ENCODE measurements at regions not wholly inside any gene's neighbourhood (a gene's known extent, or its start where the extent isn't known, plus 50 kb on each side); places are given as distances from the start of the nearest gene placed in this dataset.

GRCh38 chr5:120388016-120388781 is 75.9 kb upstream of the PRR16 start:
- Mint-ChIP-seq H3K4me3 (no peak overlapping the region), H3K4me1 (no peaks in the 10 kb centered on the region), H3K36me3 (no peaks in the 10 kb centered on the region), H3K9me3 (peaks cover 2 to 10% (median 6%) of the 10 kb centered on the region in 5 donors), H3K27ac (no peak overlapping the region), H3K27me3 (no peaks in the 10 kb centered on the region)
- Histone ChIP-seq H3K4me3 (ENCODE audit: low read length) (no peak overlapping the region), H3K4me1 (ENCODE audit: insufficient read depth, low read length) (no peaks in the 10 kb centered on the region), H3K27me3 (ENCODE audit: insufficient read depth, low read length, poor library complexity, severe bottlenecking) (no peaks in the 10 kb centered on the region), H3K36me3 (ENCODE audit: insufficient read depth, low read length) (no peaks in the 10 kb centered on the region), H3K27ac (ENCODE audit: low read depth, low read length) (no peak overlapping the region), H3K9me3 (ENCODE audit: low read length) (no peaks in the 10 kb centered on the region)
- CTCF ChIA-PET = no interaction called here
- POLR2A ChIA-PET = no interaction called here
- DNase-seq = no peak

- no peaks in the 10 kb centered on the region for H3K36me3 ChIP-seq (ENCODE audit: insufficient read depth, low read length)
- Mint-ChIP-seq H3K27me3 (no peaks in the 10 kb centered on the region), H3K4me3 (no peak overlapping the region), H3K27ac (no peak overlapping the region), H3K4me1 (no peaks in the 10 kb centered on the region), H3K9me3 (peaks cover 0 to 9% (median 4%) of the 10 kb centered on the region in 5 donors), H3K36me3 (no peaks in the 10 kb centered on the region)
- no peak overlapping the region for H3K4me3 ChIP-seq (ENCODE audit: low read length)
- H3K4me1 ChIP-seq (ENCODE audit: insufficient read depth, low read length) = no peaks in the 10 kb centered on the region
- H3K27ac ChIP-seq (ENCODE audit: low read depth, low read length) = no peak overlapping the region
- ChIA-PET POLR2A (no interaction called here), CTCF (no interaction called here)
- H3K27me3 ChIP-seq (ENCODE audit: insufficient read depth, low read length, poor library complexity, severe bottlenecking) = no peaks in the 10 kb centered on the region
- no peak for DNase-seq
- H3K9me3 ChIP-seq (ENCODE audit: low read length) = no peaks in the 10 kb centered on the region
Measured at GRCh38 chr5:120394259-120394658, 69.8 kb upstream of the PRR16 start.

- no peaks in the 10 kb centered on the region for H3K36me3 ChIP-seq (ENCODE audit: insufficient read depth, low read length)
- H3K9me3 Mint-ChIP-seq = peaks cover 0 to 11% (median 7%) of the 10 kb centered on the region in 5 donors
- H3K27me3 ChIP-seq (ENCODE audit: insufficient read depth, low read length, poor library complexity, severe bottlenecking) = no peaks in the 10 kb centered on the region
- no peaks in the 10 kb centered on the region for H3K4me1 Mint-ChIP-seq
- no peak overlapping the region for H3K4me3 ChIP-seq (ENCODE audit: low read length)
- ChIA-PET CTCF (no interaction called here), POLR2A (no interaction called here)
- H3K36me3 Mint-ChIP-seq = no peaks in the 10 kb centered on the region
- no peaks in the 10 kb centered on the region for H3K27me3 Mint-ChIP-seq
- H3K27ac ChIP-seq (ENCODE audit: low read depth, low read length) = no peak overlapping the region
- H3K4me1 ChIP-seq (ENCODE audit: insufficient read depth, low read length) = no peaks in the 10 kb centered on the region
- DNase-seq = no peak
- no peaks in the 10 kb centered on the region for H3K9me3 ChIP-seq (ENCODE audit: low read length)
- H3K27ac Mint-ChIP-seq = no peak overlapping the region
- H3K4me3 Mint-ChIP-seq = no peak overlapping the region
Measured at GRCh38 chr5:120396186-120396585, 67.9 kb upstream of the PRR16 start.

DNA sequence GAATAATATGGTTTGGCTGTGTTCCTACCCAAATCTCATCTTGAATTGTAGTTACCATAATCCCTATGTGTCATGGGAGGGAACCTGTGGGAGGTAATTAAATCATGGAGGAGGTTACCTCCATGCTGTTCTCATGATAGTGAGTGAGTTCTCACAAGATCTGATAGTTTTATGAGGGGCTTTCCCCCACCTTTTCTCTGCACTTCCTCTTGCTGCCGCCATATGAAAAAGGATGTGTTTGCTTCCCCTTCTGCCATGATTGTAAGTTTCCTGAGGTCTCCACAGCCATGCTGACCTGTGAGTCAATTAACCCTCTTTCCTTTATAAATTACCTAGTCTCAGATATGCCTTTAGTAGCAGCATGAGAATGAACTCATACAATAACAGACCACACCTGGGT is 63.7 kb upstream of the PRR16 start:
- no peak for DNase-seq
- no peak overlapping the region for H3K27ac ChIP-seq (ENCODE audit: low read depth, low read length)
- H3K4me3 ChIP-seq (ENCODE audit: low read length) = no peak overlapping the region
- no peaks in the 10 kb centered on the region for H3K9me3 ChIP-seq (ENCODE audit: low read length)
- Mint-ChIP-seq H3K36me3 (no peaks in the 10 kb centered on the region), H3K4me1 (no peaks in the 10 kb centered on the region), H3K27ac (no peak overlapping the region), H3K27me3 (no peaks in the 10 kb centered on the region), H3K9me3 (peaks cover 0 to 14% (median 6%) of the 10 kb centered on the region in 5 donors), H3K4me3 (no peak overlapping the region)
- ChIA-PET CTCF (no interaction called here), POLR2A (no interaction called here)
- H3K27me3 ChIP-seq (ENCODE audit: insufficient read depth, low read length, poor library complexity, severe bottlenecking) = no peaks in the 10 kb centered on the region
- H3K36me3 ChIP-seq (ENCODE audit: insufficient read depth, low read length) = no peaks in the 10 kb centered on the region
- H3K4me1 ChIP-seq (ENCODE audit: insufficient read depth, low read length) = no peaks in the 10 kb centered on the region

- peaks cover 0 to 14% (median 6%) of the 10 kb centered on the region in 5 donors for H3K9me3 Mint-ChIP-seq
- DNase-seq = no peak
- ChIA-PET CTCF (no interaction called here), POLR2A (no interaction called here)
- H3K4me1 Mint-ChIP-seq = no peaks in the 10 kb centered on the region
- no peak overlapping the region for H3K4me3 Mint-ChIP-seq
- H3K4me1 ChIP-seq (ENCODE audit: insufficient read depth, low read length) = no peaks in the 10 kb centered on the region
- H3K27me3 Mint-ChIP-seq = peaks cover 0 to 2% of the 10 kb centered on the region in 2 donors
- H3K27ac Mint-ChIP-seq = no peak overlapping the region
- no peaks in the 10 kb centered on the region for H3K27me3 ChIP-seq (ENCODE audit: insufficient read depth, low read length, poor library complexity, severe bottlenecking)
- H3K36me3 Mint-ChIP-seq = no peaks in the 10 kb centered on the region
- no peak overlapping the region for H3K27ac ChIP-seq (ENCODE audit: low read depth, low read length)
- no peak overlapping the region for H3K4me3 ChIP-seq (ENCODE audit: low read length)
- H3K36me3 ChIP-seq (ENCODE audit: insufficient read depth, low read length) = no peaks in the 10 kb centered on the region
- H3K9me3 ChIP-seq (ENCODE audit: low read length) = no peaks in the 10 kb centered on the region
Measured at GRCh38 chr5:120402606-120403005, 61.5 kb upstream of the PRR16 start.

- CTCF ChIA-PET = no interaction called here
Measured at GRCh38 chr5:120405286-120405864, 58.7 kb upstream of the PRR16 start.

DNA sequence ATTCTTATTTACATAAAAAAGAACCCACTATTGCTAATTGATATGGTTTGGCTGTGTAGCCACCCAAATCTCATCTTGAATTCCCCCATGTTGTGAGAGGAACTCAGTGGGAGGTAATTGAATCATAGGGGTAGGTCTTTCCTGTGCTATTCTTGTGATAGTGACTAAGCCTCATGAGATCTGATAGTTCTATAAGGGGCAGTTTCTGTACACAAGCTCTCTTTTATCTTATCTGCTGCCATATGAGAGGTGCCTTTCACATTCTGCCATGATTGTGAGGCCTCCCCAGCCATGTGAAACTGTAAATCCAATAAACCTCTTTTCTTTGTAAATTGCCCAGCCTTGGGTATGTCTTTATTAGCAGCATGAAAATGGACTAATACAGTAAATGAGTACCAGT is 58.2 kb upstream of the PRR16 start:
- no peaks in the 10 kb centered on the region for H3K27me3 ChIP-seq (ENCODE audit: insufficient read depth, low read length, poor library complexity, severe bottlenecking)
- H3K27ac Mint-ChIP-seq = no peak overlapping the region
- CTCF ChIA-PET = no interaction called here
- no peaks in the 10 kb centered on the region for H3K36me3 ChIP-seq (ENCODE audit: insufficient read depth, low read length)
- H3K27me3 Mint-ChIP-seq = peaks cover 0 to 2% of the 10 kb centered on the region in 2 donors
- no peak overlapping the region for H3K4me3 Mint-ChIP-seq
- H3K27ac ChIP-seq (ENCODE audit: low read depth, low read length) = no peak overlapping the region
- H3K36me3 Mint-ChIP-seq = no peaks in the 10 kb centered on the region
- no peaks in the 10 kb centered on the region for H3K9me3 ChIP-seq (ENCODE audit: low read length)
- no peak overlapping the region for H3K4me3 ChIP-seq (ENCODE audit: low read length)
- POLR2A ChIA-PET = no interaction called here
- H3K4me1 ChIP-seq (ENCODE audit: insufficient read depth, low read length) = no peaks in the 10 kb centered on the region
- H3K9me3 Mint-ChIP-seq = peaks cover 0 to 9% (median 6%) of the 10 kb centered on the region in 5 donors
- no peaks in the 10 kb centered on the region for H3K4me1 Mint-ChIP-seq
- DNase-seq = no peak

More at GRCh38 chr5:120405286-120405864, 58.7 kb upstream of the PRR16 start:
- Histone ChIP-seq H3K27ac (ENCODE audit: low read depth, low read length) (no peak overlapping the region), H3K4me1 (ENCODE audit: insufficient read depth, low read length) (no peaks in the 10 kb centered on the region), H3K27me3 (ENCODE audit: insufficient read depth, low read length, poor library complexity, severe bottlenecking) (no peaks in the 10 kb centered on the region), H3K9me3 (ENCODE audit: low read length) (no peaks in the 10 kb centered on the region), H3K4me3 (ENCODE audit: low read length) (no peak overlapping the region), H3K36me3 (ENCODE audit: insufficient read depth, low read length) (no peaks in the 10 kb centered on the region)
- peaks cover 0 to 2% of the 10 kb centered on the region in 2 donors for H3K27me3 Mint-ChIP-seq
- no peaks in the 10 kb centered on the region for H3K36me3 Mint-ChIP-seq
- POLR2A ChIA-PET = no interaction called here
- no peak overlapping the region for H3K4me3 Mint-ChIP-seq
- peaks cover 0 to 9% (median 6%) of the 10 kb centered on the region in 5 donors for H3K9me3 Mint-ChIP-seq
- no peak overlapping the region for H3K27ac Mint-ChIP-seq
- H3K4me1 Mint-ChIP-seq = no peaks in the 10 kb centered on the region
- no peak for DNase-seq

DNA sequence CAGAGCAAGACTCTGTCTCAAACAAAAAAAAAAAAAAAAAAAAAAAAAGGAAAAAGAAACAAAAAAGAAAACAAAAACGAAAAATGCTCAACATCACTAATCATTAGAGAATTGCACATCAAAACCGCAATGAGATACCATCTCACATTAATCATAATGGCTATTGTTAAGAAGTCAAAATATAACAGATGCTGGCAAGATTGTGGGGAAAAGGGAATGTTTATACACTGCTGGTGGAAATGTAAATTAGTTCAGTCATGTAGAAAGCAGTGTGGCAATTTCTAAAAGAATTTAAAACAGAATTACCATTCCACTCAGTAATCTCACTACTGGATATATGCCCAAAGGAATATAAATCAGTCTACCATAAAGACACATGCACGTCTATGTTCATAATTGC is 50.4 kb upstream of the PRR16 start:
- no peaks in the 10 kb centered on the region for H3K27me3 ChIP-seq (ENCODE audit: insufficient read depth, low read length, poor library complexity, severe bottlenecking)
- DNase-seq = no peak
- H3K9me3 ChIP-seq (ENCODE audit: low read length) = no peaks in the 10 kb centered on the region
- Mint-ChIP-seq H3K27me3 (no peaks in the 10 kb centered on the region), H3K27ac (no peak overlapping the region), H3K36me3 (no peaks in the 10 kb centered on the region), H3K4me3 (no peak overlapping the region), H3K9me3 (peaks cover 0 to 5% (median 5%) of the 10 kb centered on the region in 5 donors), H3K4me1 (no peaks in the 10 kb centered on the region)
- CTCF ChIA-PET = no interaction called here
- H3K4me3 ChIP-seq (ENCODE audit: low read length) = no peak overlapping the region
- H3K4me1 ChIP-seq (ENCODE audit: insufficient read depth, low read length) = no peaks in the 10 kb centered on the region
- no peak overlapping the region for H3K27ac ChIP-seq (ENCODE audit: low read depth, low read length)
- POLR2A ChIA-PET = no interaction called here
- H3K36me3 ChIP-seq (ENCODE audit: insufficient read depth, low read length) = no peaks in the 10 kb centered on the region
